GM12892 (cell line): ENCODE measurements at regions not wholly inside any gene's neighbourhood (a gene's known extent, or its start where the extent isn't known, plus 50 kb on each side); places are given as distances from the start of the nearest gene placed in this dataset.

Experiments used
- POLR2A ChIP-seq: IDR thresholded peaks from 2 replicates; pipeline ENCODE4 v1.6.1; 2011; ENCODE audit warnings: low read depth, low read length, control low read depth
- POLR2AphosphoS5 ChIP-seq: IDR thresholded peaks from 2 replicates; pipeline ENCODE4 v1.6.1; 2011; ENCODE audit warnings: low read depth, low read length, control low read depth
- TAF1 ChIP-seq: IDR thresholded peaks from 2 replicates; pipeline ENCODE4 v1.6.1; 2011; ENCODE audit warnings: low read depth, mild to moderate bottlenecking, control low read depth, low read length, borderline replicate concordance

DNA sequence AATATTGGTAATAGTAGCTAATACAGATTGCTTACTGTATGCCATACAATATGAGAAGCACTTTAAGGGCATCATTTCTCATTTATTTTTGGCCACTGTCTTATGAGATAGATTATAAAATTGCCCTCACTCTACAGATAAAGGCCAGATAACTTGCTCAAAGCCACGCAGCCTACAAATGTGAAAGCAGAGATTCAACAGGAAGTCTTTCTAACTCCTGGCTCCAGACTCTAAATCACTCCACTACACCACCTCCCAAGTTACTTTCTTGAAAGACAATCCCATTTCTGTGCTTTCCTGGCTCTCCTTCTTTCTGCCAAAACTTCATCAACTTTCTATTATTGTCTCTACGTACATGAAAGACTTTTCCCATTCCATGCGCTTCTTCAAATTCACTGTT is 194.7 kb downstream of the FBXO8 start:
- TF ChIP-seq TAF1 (no peak), POLR2A (no peak), POLR2AphosphoS5 (no peak)
